ENCODE measurements at regions not wholly inside any gene's neighbourhood (a gene's known extent, or its start where the extent isn't known, plus 50 kb on each side); places are given as distances from the start of the nearest gene placed in this dataset.

DNA sequence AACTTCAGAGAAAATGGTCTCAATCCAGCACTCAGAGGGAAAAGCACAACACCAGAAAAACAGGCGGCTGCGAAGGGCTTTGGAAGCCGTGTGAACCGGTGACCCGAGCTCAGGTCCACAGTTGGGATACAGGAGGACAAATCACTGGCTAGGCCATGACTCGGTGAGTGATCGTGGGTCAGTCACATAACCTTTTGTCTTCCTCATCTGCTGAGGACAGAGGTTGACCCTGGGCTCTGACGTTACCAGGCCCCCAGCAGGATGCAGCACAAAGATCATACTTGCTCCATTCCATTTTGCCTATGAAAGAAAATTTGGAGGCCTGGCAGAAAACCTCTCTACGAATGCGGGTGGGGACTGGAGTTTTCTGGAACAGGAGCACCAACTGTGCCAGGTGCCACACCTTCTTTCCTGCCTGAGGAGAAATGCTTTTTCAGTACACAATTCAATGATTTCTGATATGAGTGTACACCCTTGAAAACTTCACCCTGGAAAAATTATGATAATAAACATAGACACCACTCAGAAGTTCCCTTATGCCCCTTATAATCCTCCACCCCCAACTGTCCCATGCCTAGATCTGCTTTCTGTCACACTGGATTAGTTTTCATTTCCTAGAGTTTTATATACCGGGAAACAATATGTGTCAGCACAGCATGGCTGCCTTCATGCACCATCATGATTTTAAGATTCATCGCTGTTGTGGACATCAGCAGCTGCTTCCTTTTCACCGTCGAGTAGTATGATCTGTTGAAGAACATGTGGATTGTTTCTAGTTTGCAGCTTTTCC is 85.3 kb upstream of the RALGAPA2 start:
- no peak for DNase-seq
- Mint-ChIP-seq H3K36me3 (ENCODE audit: low read depth) (no peaks in the 10 kb centered on the region; the same call in 1 of the 2 replicates), H3K27me3 (ENCODE audit: insufficient read depth) (no peaks in the 10 kb centered on the region; the same call in 1 of the 2 replicates), H3K27ac (no peak overlapping the region), H3K4me3 (no peak overlapping the region), H3K9me3 (peaks cover 5% of the 10 kb centered on the region; the same call in 1 of the 2 replicates), H3K4me1 (ENCODE audit: low read depth) (no peaks in the 10 kb centered on the region)
- TF ChIP-seq, protein P1, sequence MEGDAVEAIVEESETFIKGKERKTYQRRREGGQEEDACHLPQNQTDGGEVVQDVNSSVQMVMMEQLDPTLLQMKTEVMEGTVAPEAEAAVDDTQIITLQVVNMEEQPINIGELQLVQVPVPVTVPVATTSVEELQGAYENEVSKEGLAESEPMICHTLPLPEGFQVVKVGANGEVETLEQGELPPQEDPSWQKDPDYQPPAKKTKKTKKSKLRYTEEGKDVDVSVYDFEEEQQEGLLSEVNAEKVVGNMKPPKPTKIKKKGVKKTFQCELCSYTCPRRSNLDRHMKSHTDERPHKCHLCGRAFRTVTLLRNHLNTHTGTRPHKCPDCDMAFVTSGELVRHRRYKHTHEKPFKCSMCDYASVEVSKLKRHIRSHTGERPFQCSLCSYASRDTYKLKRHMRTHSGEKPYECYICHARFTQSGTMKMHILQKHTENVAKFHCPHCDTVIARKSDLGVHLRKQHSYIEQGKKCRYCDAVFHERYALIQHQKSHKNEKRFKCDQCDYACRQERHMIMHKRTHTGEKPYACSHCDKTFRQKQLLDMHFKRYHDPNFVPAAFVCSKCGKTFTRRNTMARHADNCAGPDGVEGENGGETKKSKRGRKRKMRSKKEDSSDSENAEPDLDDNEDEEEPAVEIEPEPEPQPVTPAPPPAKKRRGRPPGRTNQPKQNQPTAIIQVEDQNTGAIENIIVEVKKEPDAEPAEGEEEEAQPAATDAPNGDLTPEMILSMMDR (IDR thresholded peaks at IDR 0.05): no peak

DNA sequence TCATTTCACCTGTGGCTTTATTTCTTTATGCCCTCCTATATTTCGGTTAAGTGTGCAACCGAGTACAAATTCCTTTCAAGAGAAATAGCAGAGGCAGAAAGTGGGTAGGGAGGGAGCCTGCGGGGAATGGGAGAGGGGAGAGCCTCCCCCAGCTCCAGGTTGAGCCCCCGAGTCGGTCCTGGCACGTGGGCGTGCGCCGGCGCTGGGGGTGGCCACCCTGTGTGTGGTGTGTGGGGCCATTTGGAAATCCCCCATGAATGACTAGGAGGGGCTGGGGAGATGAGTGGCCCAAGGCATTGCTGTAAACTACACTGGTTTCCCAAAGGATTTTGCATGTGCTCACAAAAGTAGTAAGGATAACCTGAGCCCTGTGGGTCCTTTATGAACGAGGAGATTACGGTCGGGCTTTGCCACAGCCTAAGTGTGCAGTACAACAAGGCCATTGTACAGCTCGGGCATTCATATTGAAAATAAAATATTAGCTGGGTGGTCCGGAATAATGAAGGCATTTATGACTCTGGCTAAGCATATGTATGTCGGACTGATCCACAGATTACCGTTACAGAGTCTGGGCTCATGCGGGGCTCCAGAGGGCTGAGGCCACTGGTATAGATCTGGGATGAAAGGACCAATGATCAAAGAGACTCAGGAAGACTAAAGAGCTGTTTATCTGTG is 84.5 kb upstream of the RALGAPA2 start:
- TF ChIP-seq, protein P1 (IDR thresholded peaks at IDR 0.05): no peak
- Mint-ChIP-seq H3K4me3 (no peak overlapping the region), H3K27ac (no peak overlapping the region), H3K27me3 (ENCODE audit: insufficient read depth) (no peaks in the 10 kb centered on the region; the same call in 1 of the 2 replicates), H3K9me3 (peaks cover 13% of the 10 kb centered on the region; the same call in 1 of the 2 replicates), H3K4me1 (ENCODE audit: low read depth) (no peaks in the 10 kb centered on the region), H3K36me3 (ENCODE audit: low read depth) (no peaks in the 10 kb centered on the region; the same call in 1 of the 2 replicates)
- no peak for DNase-seq

DNA sequence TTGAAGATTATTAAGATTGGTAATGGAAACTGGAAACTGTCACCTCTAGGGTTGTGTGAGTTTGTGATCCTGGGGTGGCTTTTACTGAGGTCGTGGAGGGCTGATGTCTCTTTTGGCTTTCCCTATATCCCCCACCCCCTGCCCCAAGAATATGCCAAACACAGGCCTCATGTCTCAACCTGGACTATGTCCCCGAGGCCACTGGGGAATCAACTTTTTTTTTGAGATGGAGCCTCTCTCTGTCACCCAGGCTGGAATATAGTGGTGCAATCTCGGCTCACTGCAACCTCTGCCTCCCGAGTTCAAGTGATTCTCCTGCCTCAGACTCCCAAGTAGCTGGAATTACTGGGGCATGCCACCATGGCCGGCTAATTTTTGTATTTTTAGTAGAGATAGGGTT is 83.3 kb upstream of the RALGAPA2 start:
- no peak overlapping the region for H3K27ac Mint-ChIP-seq
- no peaks in the 10 kb centered on the region for H3K4me1 Mint-ChIP-seq (ENCODE audit: low read depth)
- TF ChIP-seq, protein P1 (IDR thresholded peaks at IDR 0.05): no peak
- no peak overlapping the region for H3K4me3 Mint-ChIP-seq
- H3K9me3 Mint-ChIP-seq: peaks cover 14% of the 10 kb centered on the region; the same call in 1 of the 2 replicates
- no peak for DNase-seq
- no peaks in the 10 kb centered on the region; the same call in 1 of the 2 replicates for H3K27me3 Mint-ChIP-seq (ENCODE audit: insufficient read depth)
- H3K36me3 Mint-ChIP-seq (ENCODE audit: low read depth): no peaks in the 10 kb centered on the region; the same call in 1 of the 2 replicates

DNA sequence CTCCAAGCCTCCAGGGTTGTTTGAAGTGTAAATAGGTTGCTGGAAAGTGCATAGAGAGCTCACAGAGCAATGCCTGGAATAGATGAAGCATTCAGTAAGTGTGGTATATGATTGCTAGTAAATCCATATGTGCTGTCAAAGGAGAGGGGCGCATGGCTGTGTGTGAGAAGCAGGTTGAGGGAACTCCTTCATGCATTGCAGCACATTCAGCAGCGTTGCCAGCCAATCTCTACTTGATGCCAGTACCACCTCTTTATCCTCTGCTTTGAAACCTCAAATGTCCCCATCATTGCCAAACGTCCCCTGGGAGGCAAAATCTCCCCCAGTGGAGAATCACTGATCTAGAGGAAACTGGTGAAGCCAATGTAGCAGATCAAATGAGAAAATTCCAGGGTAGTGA is 82.7 kb upstream of the RALGAPA2 start:
- Mint-ChIP-seq H3K4me1 (ENCODE audit: low read depth) (no peaks in the 10 kb centered on the region), H3K9me3 (peaks cover 14% of the 10 kb centered on the region; the same call in 1 of the 2 replicates), H3K4me3 (no peak overlapping the region), H3K36me3 (ENCODE audit: low read depth) (no peaks in the 10 kb centered on the region; the same call in 1 of the 2 replicates), H3K27me3 (ENCODE audit: insufficient read depth) (no peaks in the 10 kb centered on the region; the same call in 1 of the 2 replicates), H3K27ac (no peak overlapping the region)
- DNase-seq: no peak
- TF ChIP-seq, protein P1 (IDR thresholded peaks at IDR 0.05): no peak

DNA sequence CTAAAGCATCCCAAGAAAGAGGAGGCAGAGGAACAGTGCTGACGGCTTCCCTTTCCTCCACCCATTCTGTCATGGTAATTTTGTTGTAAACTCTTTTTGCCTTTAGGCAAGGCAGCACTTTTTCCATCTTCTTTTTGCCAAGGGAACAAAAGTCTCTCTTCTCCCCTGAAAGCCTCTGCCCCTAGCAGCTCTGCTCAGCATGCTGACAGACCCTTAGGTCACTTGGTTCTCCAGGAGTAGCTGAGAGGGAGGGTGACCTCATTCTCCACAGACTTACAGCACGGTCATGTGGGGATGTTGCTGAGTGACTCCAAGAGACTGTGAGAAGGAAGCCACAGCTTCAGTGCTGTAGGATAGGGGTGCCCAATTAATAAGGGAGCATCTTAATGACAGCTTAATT is 81.1 kb upstream of the RALGAPA2 start:
- no peak for DNase-seq
- Mint-ChIP-seq H3K27ac (no peak overlapping the region), H3K4me3 (no peak overlapping the region), H3K36me3 (ENCODE audit: low read depth) (no peaks in the 10 kb centered on the region; the same call in 1 of the 2 replicates), H3K4me1 (ENCODE audit: low read depth) (no peaks in the 10 kb centered on the region), H3K27me3 (ENCODE audit: insufficient read depth) (no peaks in the 10 kb centered on the region; the same call in none of the 2 replicates), H3K9me3 (peaks cover 20% of the 10 kb centered on the region)
- TF ChIP-seq, protein P1 (IDR thresholded peaks at IDR 0.05): no peak

Data from HFFc6 (cell line).